ENCODE measurements at regions not wholly inside any gene's neighbourhood (a gene's known extent, or its start where the extent isn't known, plus 50 kb on each side); places are given as distances from the start of the nearest gene placed in this dataset.

GRCh38 chr11:28863422-28863821 is 755.2 kb downstream of the METTL15 start:
- Histone ChIP-seq H3K9me3 (ENCODE audit: insufficient read depth, low read length, severe bottlenecking) (no peaks in the 10 kb centered on the region), H3K9ac (ENCODE audit: low read depth, low read length) (no peak overlapping the region), H4K20me1 (ENCODE audit: insufficient read depth, low read length) (no peaks in the 10 kb centered on the region), H3K27ac (ENCODE audit: low read length) (no peak overlapping the region), H3K36me3 (ENCODE audit: insufficient read depth, low read length) (no peaks in the 10 kb centered on the region), H3K79me2 (ENCODE audit: insufficient read depth, low read length) (no peaks in the 10 kb centered on the region), H3K4me2 (ENCODE audit: insufficient read depth, low read length) (no peak overlapping the region), H3K4me3 (ENCODE audit: low read depth in 1 of 2, low read length in 2 of 2) (no peak overlapping the region), H3K27me3 (ENCODE audit: insufficient read depth, low read length, poor library complexity) (no peaks in the 10 kb centered on the region), H2AFZ (ENCODE audit: low read depth, low read length) (no peak overlapping the region), H3K4me1 (ENCODE audit: insufficient read depth, low read length) (no peaks in the 10 kb centered on the region)
- ATAC-seq (ENCODE audit: insufficient read depth, low read depth) = no peak
- DNase-seq = no peak
- TF ChIP-seq EZH2 (IDR thresholded peaks at IDR 0.05; ENCODE audit: borderline replicate concordance, low read depth, low read length, severe bottlenecking) = no peak
- TF ChIP-seq, protein P1, sequence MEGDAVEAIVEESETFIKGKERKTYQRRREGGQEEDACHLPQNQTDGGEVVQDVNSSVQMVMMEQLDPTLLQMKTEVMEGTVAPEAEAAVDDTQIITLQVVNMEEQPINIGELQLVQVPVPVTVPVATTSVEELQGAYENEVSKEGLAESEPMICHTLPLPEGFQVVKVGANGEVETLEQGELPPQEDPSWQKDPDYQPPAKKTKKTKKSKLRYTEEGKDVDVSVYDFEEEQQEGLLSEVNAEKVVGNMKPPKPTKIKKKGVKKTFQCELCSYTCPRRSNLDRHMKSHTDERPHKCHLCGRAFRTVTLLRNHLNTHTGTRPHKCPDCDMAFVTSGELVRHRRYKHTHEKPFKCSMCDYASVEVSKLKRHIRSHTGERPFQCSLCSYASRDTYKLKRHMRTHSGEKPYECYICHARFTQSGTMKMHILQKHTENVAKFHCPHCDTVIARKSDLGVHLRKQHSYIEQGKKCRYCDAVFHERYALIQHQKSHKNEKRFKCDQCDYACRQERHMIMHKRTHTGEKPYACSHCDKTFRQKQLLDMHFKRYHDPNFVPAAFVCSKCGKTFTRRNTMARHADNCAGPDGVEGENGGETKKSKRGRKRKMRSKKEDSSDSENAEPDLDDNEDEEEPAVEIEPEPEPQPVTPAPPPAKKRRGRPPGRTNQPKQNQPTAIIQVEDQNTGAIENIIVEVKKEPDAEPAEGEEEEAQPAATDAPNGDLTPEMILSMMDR (IDR thresholded peaks at IDR 0.05; ENCODE audit: borderline replicate concordance, extremely low read depth, low read length, poor library complexity, severe bottlenecking) = no peak

- TF ChIP-seq EZH2 (IDR thresholded peaks at IDR 0.05; ENCODE audit: borderline replicate concordance, low read depth, low read length, severe bottlenecking) = no peak
- TF ChIP-seq, protein P1 (IDR thresholded peaks at IDR 0.05; ENCODE audit: borderline replicate concordance, extremely low read depth, low read length, poor library complexity, severe bottlenecking) = no peak
- Histone ChIP-seq H2AFZ (ENCODE audit: low read depth, low read length) (no peak overlapping the region), H4K20me1 (ENCODE audit: insufficient read depth, low read length) (no peaks in the 10 kb centered on the region), H3K36me3 (ENCODE audit: insufficient read depth, low read length) (no peaks in the 10 kb centered on the region), H3K4me3 (ENCODE audit: low read depth in 1 of 2, low read length in 2 of 2) (no peak overlapping the region), H3K4me2 (ENCODE audit: insufficient read depth, low read length) (no peak overlapping the region), H3K9me3 (ENCODE audit: insufficient read depth, low read length, severe bottlenecking) (no peaks in the 10 kb centered on the region), H3K4me1 (ENCODE audit: insufficient read depth, low read length) (no peaks in the 10 kb centered on the region), H3K27ac (ENCODE audit: low read length) (no peak overlapping the region), H3K27me3 (ENCODE audit: insufficient read depth, low read length, poor library complexity) (no peaks in the 10 kb centered on the region), H3K9ac (ENCODE audit: low read depth, low read length) (no peak overlapping the region), H3K79me2 (ENCODE audit: insufficient read depth, low read length) (no peaks in the 10 kb centered on the region)
- ATAC-seq (ENCODE audit: insufficient read depth, low read depth) (no peak), DNase-seq (no peak)
Observed at GRCh38 chr11:28860893-28861292, 752.7 kb downstream of the METTL15 start.

DNA sequence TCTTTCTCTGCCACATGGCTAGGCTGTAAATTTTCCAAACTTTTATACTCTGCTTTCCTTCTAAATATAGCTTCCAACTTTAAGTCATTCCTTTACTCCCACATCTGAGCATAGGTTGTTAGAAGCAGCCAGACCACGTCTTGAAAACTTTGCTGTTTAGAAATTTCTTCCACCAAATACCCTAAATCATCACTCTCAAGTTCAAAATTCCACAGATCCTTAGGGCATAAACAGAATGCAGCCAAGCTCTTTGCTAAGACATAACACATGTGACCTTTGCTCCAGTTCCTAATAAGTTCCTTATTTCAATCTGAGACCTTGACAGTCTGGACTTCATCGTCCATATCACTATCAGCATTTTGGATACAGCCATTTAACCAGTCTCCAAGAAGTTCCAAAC is 749.9 kb downstream of the METTL15 start:
- Histone ChIP-seq H3K79me2 (ENCODE audit: insufficient read depth, low read length) (no peaks in the 10 kb centered on the region), H3K9me3 (ENCODE audit: insufficient read depth, low read length, severe bottlenecking) (no peaks in the 10 kb centered on the region), H3K27me3 (ENCODE audit: insufficient read depth, low read length, poor library complexity) (no peaks in the 10 kb centered on the region), H3K36me3 (ENCODE audit: insufficient read depth, low read length) (no peaks in the 10 kb centered on the region), H3K9ac (ENCODE audit: low read depth, low read length) (no peak overlapping the region), H2AFZ (ENCODE audit: low read depth, low read length) (no peak overlapping the region), H3K4me3 (ENCODE audit: low read depth in 1 of 2, low read length in 2 of 2) (no peak overlapping the region), H3K4me1 (ENCODE audit: insufficient read depth, low read length) (no peaks in the 10 kb centered on the region), H4K20me1 (ENCODE audit: insufficient read depth, low read length) (no peaks in the 10 kb centered on the region), H3K4me2 (ENCODE audit: insufficient read depth, low read length) (no peak overlapping the region), H3K27ac (ENCODE audit: low read length) (no peak overlapping the region)
- ATAC-seq (ENCODE audit: insufficient read depth, low read depth) = no peak
- no peak for DNase-seq
- TF ChIP-seq, protein P1 (IDR thresholded peaks at IDR 0.05; ENCODE audit: borderline replicate concordance, extremely low read depth, low read length, poor library complexity, severe bottlenecking) = no peak
- no peak for TF ChIP-seq EZH2 (IDR thresholded peaks at IDR 0.05; ENCODE audit: borderline replicate concordance, low read depth, low read length, severe bottlenecking)

DNA sequence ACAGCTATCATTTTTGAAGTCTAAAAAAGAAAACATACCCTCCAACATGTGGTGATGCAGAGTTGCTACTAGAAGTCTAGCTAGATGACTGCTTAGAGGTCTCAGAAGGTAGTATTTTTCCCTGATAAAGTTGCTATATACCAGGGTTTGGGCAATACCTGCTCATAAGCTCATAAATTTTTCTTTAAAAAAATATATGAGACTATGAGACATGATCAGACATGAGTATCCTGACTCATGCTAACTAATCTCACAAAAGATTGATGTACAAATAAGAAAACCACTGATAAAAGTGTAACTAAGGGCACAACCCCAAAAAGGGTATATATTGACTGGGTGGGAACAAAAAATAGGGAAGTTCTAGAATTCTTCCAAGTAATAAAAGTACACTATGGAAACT is 740.9 kb downstream of the METTL15 start:
- Histone ChIP-seq H3K79me2 (ENCODE audit: insufficient read depth, low read length) (no peaks in the 10 kb centered on the region), H3K9me3 (ENCODE audit: insufficient read depth, low read length, severe bottlenecking) (no peaks in the 10 kb centered on the region), H3K36me3 (ENCODE audit: insufficient read depth, low read length) (no peaks in the 10 kb centered on the region), H3K9ac (ENCODE audit: low read depth, low read length) (no peak overlapping the region), H4K20me1 (ENCODE audit: insufficient read depth, low read length) (no peaks in the 10 kb centered on the region), H3K27me3 (ENCODE audit: insufficient read depth, low read length, poor library complexity) (no peaks in the 10 kb centered on the region), H3K4me2 (ENCODE audit: insufficient read depth, low read length) (no peak overlapping the region), H3K4me3 (ENCODE audit: low read depth in 1 of 2, low read length in 2 of 2) (no peak overlapping the region), H3K27ac (ENCODE audit: low read length) (no peak overlapping the region), H3K4me1 (ENCODE audit: insufficient read depth, low read length) (no peaks in the 10 kb centered on the region), H2AFZ (ENCODE audit: low read depth, low read length) (no peak overlapping the region)
- TF ChIP-seq, protein P1 (IDR thresholded peaks at IDR 0.05; ENCODE audit: borderline replicate concordance, extremely low read depth, low read length, poor library complexity, severe bottlenecking) = no peak
- TF ChIP-seq EZH2 (IDR thresholded peaks at IDR 0.05; ENCODE audit: borderline replicate concordance, low read depth, low read length, severe bottlenecking) = no peak
- DNase-seq = no peak
- ATAC-seq (ENCODE audit: insufficient read depth, low read depth) = no peak

Measured in DND-41 (cell line).